22Rv1 (cell line): ENCODE measurements at regions not wholly inside any gene's neighbourhood (a gene's known extent, or its start where the extent isn't known, plus 50 kb on each side); places are given as distances from the start of the nearest gene placed in this dataset.

Experiments used
- ZFX ChIP-seq: fragments of 450-650 bp; IDR thresholded peaks from 2 replicates; pipeline ENCODE4 v1.6.1; 2017; ENCODE audit warnings: antibody characterized with exemption, borderline replicate concordance
- TF ChIP-seq, protein P1 (sequence below): fragments of 450-650 bp; IDR thresholded peaks from 2 replicates; pipeline ENCODE4 v1.5.1; 2017; ENCODE audit warnings: mild to moderate bottlenecking

DNA sequence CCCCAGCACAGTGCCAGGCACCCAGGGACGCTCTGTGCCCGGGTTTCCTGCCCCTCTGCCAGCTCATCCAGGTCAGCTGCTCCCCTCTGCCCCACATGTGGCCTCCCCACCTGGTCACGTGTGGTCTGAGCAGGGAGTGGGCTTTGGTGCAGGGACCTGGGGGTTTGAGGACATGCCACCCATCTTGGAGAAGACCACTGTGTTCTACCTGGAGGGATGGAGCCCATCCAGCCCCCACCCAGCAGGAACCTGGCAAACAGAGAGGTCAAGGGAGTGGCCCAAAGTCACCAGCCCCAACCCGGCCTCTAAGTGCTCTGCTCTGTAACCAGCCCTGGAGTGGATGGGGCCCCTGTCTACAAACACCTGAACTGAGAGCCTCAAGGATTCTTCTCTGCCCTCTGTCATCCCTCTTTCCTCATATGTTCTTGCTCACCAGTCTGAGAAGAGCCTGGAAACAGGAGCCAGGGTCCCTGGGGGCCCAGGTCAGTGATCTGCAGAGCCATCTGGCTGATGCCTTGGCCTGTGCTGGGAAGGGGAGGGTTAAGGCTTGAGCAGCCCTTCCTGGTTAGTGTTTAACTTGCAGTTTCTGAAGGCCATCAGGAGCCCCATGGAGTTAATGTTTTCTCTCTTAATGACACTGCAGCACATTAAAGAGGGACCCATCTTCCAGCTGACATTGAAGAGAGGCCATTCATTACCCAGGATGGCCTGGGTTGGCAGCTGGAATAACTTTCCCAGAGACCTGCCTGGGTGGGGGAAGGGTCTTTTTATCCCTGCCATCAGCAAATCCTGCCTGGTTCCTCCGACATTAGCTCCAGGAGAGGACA, 235.4 kb downstream of the PTPRU start:
- TF ChIP-seq, protein P1, sequence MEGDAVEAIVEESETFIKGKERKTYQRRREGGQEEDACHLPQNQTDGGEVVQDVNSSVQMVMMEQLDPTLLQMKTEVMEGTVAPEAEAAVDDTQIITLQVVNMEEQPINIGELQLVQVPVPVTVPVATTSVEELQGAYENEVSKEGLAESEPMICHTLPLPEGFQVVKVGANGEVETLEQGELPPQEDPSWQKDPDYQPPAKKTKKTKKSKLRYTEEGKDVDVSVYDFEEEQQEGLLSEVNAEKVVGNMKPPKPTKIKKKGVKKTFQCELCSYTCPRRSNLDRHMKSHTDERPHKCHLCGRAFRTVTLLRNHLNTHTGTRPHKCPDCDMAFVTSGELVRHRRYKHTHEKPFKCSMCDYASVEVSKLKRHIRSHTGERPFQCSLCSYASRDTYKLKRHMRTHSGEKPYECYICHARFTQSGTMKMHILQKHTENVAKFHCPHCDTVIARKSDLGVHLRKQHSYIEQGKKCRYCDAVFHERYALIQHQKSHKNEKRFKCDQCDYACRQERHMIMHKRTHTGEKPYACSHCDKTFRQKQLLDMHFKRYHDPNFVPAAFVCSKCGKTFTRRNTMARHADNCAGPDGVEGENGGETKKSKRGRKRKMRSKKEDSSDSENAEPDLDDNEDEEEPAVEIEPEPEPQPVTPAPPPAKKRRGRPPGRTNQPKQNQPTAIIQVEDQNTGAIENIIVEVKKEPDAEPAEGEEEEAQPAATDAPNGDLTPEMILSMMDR = no peak
- no peak for TF ChIP-seq ZFX
